HepG2 (cell line): ENCODE measurements at regions not wholly inside any gene's neighbourhood (a gene's known extent, or its start where the extent isn't known, plus 50 kb on each side); places are given as distances from the start of the nearest gene placed in this dataset.

Source experiments
- KLF13 ChIP-seq: sonication (generic); formaldehyde crosslinking; IDR thresholded peaks from 2 replicates; pipeline ENCODE4 v1.4.0; 2020; ENCODE audit warnings: mild to moderate bottlenecking, missing genetic modification reagents
- PHF20 ChIP-seq: sonication (generic); formaldehyde crosslinking; IDR thresholded peaks from 2 replicates; pipeline ENCODE4 v1.5.0; 2020; ENCODE audit warnings: mild to moderate bottlenecking, missing genetic modification reagents
- RFXANK ChIP-seq: IDR thresholded peaks from 2 replicates; pipeline ENCODE4 v1.6.1; 2016
- ZNF318 ChIP-seq: sonication (generic); formaldehyde crosslinking; IDR thresholded peaks from 2 replicates; pipeline ENCODE4 v1.4.0; 2020; ENCODE audit warnings: mild to moderate bottlenecking, missing genetic modification reagents
- ZNF431 ChIP-seq: sonication (generic); formaldehyde crosslinking; IDR thresholded peaks from 2 replicates; pipeline ENCODE4 v1.9.0; 2022; ENCODE audit warnings: missing genetic modification reagents, low read depth, mild to moderate bottlenecking, borderline replicate concordance
- ZNF580 ChIP-seq: IDR thresholded peaks from 2 replicates; pipeline ENCODE4 v1.6.1; 2016; ENCODE audit warnings: low read depth, borderline replicate concordance
- ZNF768 ChIP-seq: sonication (generic); formaldehyde crosslinking; IDR thresholded peaks from 2 replicates; pipeline ENCODE4 v1.4.0; 2020; ENCODE audit warnings: missing genetic modification reagents
- ZSCAN12 ChIP-seq: sonication (generic); formaldehyde crosslinking; IDR thresholded peaks from 2 replicates; pipeline ENCODE4 v1.9.0; 2021; ENCODE audit warnings: mild to moderate bottlenecking, missing genetic modification reagents

- TF ChIP-seq ZNF318 (CRISPR knock-in tag) (no peak), KLF13 (CRISPR knock-in tag) (no peak), ZNF580 (CRISPR knock-in tag) (no peak), ZNF768 (CRISPR knock-in tag) (no peak), ZSCAN12 (no peak), PHF20 (CRISPR knock-in tag) (no peak), ZNF431 (CRISPR knock-in tag) (no peak), RFXANK (CRISPR knock-in tag) (no peak)
These were observed 252.8 kb upstream of the SFRP2 start (continued) for GRCh38 chr4:154041640-154042039.
